ENCODE measurements at regions not wholly inside any gene's neighbourhood (a gene's known extent, or its start where the extent isn't known, plus 50 kb on each side); places are given as distances from the start of the nearest gene placed in this dataset.
"Not testable (repeated sequence)": the region's sequence is repeated elsewhere in the genome, so short reads cannot be mapped to it uniquely, and the experiment has no call there.

DNA sequence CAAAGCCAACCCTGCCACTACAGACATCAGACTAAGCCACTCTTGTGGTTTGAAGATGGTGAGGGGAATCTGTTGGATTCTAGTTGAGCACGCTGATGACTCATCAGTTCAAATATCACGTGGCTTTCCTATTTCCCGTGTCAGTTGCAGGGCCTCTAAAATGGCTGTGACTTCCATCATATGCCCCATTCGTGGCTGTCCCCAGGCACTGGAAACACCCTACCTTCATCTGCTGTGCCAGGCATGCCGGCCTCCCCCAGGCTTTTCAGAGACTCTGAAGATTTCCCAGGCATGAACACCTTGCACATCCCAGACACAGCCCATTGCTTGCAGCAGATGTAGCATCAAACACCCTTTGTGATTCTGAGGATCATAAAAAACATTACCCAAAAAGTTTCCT lies 659.9 kb downstream of the UQCRFS1 start:
- Histone ChIP-seq H3K9me3 (no peaks in the 10 kb centered on the region), H3K36me3 (no peaks in the 10 kb centered on the region), H3K27me3 (no peaks in the 10 kb centered on the region), H3K4me1 (no peaks in the 10 kb centered on the region), H3K4me3 (no peak overlapping the region), H3K27ac (no peak overlapping the region)
- TF ChIP-seq, protein P1, sequence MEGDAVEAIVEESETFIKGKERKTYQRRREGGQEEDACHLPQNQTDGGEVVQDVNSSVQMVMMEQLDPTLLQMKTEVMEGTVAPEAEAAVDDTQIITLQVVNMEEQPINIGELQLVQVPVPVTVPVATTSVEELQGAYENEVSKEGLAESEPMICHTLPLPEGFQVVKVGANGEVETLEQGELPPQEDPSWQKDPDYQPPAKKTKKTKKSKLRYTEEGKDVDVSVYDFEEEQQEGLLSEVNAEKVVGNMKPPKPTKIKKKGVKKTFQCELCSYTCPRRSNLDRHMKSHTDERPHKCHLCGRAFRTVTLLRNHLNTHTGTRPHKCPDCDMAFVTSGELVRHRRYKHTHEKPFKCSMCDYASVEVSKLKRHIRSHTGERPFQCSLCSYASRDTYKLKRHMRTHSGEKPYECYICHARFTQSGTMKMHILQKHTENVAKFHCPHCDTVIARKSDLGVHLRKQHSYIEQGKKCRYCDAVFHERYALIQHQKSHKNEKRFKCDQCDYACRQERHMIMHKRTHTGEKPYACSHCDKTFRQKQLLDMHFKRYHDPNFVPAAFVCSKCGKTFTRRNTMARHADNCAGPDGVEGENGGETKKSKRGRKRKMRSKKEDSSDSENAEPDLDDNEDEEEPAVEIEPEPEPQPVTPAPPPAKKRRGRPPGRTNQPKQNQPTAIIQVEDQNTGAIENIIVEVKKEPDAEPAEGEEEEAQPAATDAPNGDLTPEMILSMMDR (IDR thresholded peaks at IDR 0.05): no peak
- no peak for DNase-seq (ENCODE audit: low spot score in 2 of 2)
- intact Hi-C loops (cut with DNase I): no loop called here

DNA sequence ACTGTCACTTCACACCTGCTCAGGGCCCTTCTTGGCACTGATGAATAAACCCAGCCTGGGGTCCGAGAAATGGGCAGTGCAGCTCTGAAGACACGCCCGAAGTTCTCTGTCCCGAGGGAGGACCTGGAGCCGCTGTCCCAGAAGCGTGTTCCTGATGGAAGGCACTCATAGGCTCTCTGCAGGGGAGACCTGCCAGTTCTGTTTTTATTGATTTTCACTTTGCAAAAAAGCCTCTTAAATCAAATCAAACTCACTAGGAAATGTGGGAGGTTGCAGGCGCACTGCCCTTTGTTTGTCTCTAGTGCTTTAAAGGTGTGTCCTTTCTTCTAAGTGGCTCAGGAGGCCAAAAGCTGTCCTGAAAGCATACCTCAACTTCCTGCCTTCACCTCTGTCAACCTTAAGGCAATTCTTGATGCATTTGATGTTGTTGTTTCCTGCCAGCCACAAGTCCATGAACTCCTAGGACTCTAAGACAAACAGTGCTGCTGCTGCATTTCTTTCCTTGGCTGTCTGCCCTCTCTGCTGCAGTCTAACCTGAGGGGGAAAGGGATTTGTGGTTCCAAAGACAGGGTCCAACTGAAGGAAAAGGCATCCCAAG lies 663.2 kb downstream of the UQCRFS1 start:
- Histone ChIP-seq H3K27me3 (no peaks in the 10 kb centered on the region), H3K4me3 (no peak overlapping the region), H3K36me3 (no peaks in the 10 kb centered on the region), H3K27ac (no peak overlapping the region), H3K4me1 (no peaks in the 10 kb centered on the region), H3K9me3 (no peaks in the 10 kb centered on the region)
- no peak for DNase-seq (ENCODE audit: low spot score in 2 of 2)
- intact Hi-C loops (cut with DNase I): no loop called here
- TF ChIP-seq, protein P1 (IDR thresholded peaks at IDR 0.05): no peak

DNA sequence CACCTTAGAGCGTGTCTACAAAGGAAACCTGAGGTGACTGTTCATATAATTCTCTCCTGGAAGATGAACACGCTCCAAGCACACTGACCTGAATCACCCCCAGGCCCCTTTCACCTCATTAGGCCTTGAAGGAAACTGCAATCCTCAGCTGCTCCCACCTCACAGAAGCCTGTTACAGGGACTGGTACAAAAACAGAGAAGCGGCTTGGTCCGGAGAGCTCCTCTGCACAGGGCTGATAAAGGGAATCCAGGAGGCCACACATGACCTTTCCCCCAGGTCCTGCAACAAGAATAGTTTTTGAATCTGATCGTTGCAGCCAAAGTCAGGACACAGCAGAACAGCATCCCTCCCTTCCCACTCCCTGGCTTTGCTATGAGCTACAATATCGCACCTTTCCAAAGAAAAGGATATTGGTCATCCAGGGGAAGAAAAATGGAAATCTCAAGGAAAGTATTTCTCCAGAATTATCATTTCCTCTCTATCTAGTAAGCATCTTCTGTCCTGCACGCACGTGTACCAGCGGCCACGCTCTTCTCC lies 666.7 kb downstream of the UQCRFS1 start:
- TF ChIP-seq, protein P1 (IDR thresholded peaks at IDR 0.05): no peak
- H3K9me3 ChIP-seq: no peaks in the 10 kb centered on the region
- no peak overlapping the region for H3K4me3 ChIP-seq

DNA sequence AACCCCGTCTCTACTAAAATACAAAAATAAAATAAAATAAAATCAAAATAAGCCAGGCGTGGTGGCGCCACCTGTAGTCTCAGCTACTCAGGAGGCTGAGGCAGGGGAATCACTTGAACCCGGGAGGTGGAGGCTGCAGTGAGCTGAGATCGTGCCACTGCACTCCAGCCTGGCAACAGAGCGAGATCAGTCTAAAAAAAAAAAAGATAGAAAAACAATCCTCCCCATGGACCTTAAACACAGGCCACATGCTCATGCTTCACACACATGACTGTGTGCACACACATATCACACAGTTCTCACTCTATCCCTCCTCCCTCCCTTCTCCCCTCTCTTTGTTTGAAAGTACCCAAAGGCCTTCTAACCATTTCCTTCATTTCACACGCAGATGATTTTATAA lies 667.6 kb downstream of the UQCRFS1 start:
- H3K27me3 ChIP-seq; H3K4me1 ChIP-seq; H3K4me3 ChIP-seq; H3K9me3 ChIP-seq; intact Hi-C loops (cut with DNase I); H3K27ac ChIP-seq; DNase-seq (ENCODE audit: low spot score in 2 of 2); H3K36me3 ChIP-seq: not testable (repeated sequence)

More for the DNA sequence above, 666.7 kb downstream of the UQCRFS1 start:
- Histone ChIP-seq H3K27me3 (no peaks in the 10 kb centered on the region), H3K4me1 (no peaks in the 10 kb centered on the region), H3K36me3 (no peaks in the 10 kb centered on the region), H3K27ac (no peak overlapping the region)
- no peak for DNase-seq (ENCODE audit: low spot score in 2 of 2)
- intact Hi-C loops (cut with DNase I): no loop called here

DNA sequence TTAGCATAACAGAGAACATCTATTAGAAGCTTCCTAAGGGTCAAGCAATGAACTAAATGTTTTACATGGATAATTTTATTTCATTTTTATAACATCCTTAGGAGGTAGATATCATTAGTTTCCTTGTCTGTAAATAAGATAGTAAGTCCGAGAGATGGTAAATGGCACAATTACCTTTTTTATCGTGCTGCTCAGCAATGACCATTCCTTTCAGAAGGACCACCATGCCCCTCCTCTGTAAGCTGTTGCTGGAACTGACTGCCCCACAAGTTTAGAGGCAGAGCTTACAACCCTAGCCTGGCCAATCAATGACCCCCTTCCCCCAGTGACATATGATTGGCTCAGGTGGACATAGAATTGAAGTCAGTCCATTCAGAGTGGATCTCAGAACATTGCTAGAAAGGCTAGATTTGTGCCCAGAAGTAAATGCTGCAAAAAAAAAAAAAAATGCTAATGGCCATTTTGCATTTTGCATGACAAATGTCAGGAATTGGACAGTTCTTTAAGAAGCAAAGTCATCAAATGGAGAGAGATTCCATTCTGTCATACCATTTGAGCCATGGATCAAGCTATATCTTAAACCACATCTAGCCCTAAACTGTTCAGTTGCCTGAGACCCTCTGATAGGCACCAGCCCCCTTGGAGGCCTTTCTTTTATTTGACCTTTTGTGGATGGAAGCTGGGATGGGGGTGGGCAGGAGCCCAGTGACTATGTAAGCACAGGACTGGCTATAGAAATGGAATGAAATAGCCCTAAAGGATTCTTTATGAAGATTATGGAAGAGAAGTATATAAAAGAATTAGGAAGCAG lies 668.3 kb downstream of the UQCRFS1 start:
- Histone ChIP-seq H3K27me3 (no peaks in the 10 kb centered on the region), H3K4me3 (no peak overlapping the region), H3K27ac (no peak overlapping the region), H3K9me3 (no peaks in the 10 kb centered on the region), H3K36me3 (no peaks in the 10 kb centered on the region), H3K4me1 (no peaks in the 10 kb centered on the region)
- TF ChIP-seq, protein P1 (IDR thresholded peaks at IDR 0.05): no peak
- intact Hi-C loops (cut with DNase I): no loop called here
- DNase-seq (ENCODE audit: low spot score in 2 of 2): no peak

DNA sequence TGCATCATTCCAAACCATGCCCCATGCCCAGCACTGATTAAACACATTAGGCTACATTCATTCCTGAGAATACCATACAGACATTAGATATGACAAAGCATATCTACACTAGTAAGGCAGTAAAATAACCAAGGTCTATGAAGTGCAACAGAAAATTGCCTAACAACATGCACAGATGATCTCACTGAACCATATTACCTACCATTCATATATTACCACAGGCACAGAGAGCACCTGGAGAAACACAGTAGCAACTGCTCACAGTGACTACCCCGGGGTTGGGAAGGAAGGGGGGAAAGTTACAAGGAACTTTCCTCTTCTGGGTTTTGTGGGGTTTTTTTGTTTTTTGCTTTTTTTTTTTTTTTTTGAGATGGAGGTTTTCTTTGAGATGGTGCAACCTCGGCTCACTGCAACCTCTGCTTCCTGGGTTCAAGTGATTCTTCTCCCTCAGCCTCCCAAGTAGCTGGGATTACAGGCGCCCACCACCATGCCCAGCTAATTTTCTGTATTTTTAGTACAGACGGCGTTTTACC lies 669.6 kb downstream of the UQCRFS1 start:
- intact Hi-C loops (cut with DNase I): no loop called here
- Histone ChIP-seq H3K36me3 (no peaks in the 10 kb centered on the region), H3K4me1 (no peaks in the 10 kb centered on the region), H3K9me3 (no peaks in the 10 kb centered on the region), H3K27me3 (no peaks in the 10 kb centered on the region), H3K4me3 (no peak overlapping the region), H3K27ac (no peak overlapping the region)
- no peak for DNase-seq (ENCODE audit: low spot score in 2 of 2)
- TF ChIP-seq, protein P1 (IDR thresholded peaks at IDR 0.05): no peak
